ENCODE measurements at regions not wholly inside any gene's neighbourhood (a gene's known extent, or its start where the extent isn't known, plus 50 kb on each side); places are given as distances from the start of the nearest gene placed in this dataset.
A peak's percentile ranks its signal among the peaks of the same experiment; 100 is the strongest.

GRCh38 chr6:21915707-21916260 lies 322.2 kb downstream of the SOX4 start:
- H3K9me3 ChIP-seq (ENCODE audit: low read length): no peaks in the 10 kb centered on the region; the same call in 1 of the 2 replicates
- no peak overlapping the region for H3K9ac ChIP-seq (ENCODE audit: low read length)
- TF ChIP-seq EZH2 (IDR thresholded peaks at IDR 0.05; ENCODE audit: borderline replicate concordance, low read length): no peak
- TF ChIP-seq CTCF (IDR thresholded peaks at IDR 0.05; ENCODE audit: low read length): no peak
- H3K79me2 ChIP-seq (ENCODE audit: insufficient read depth, low read length): no peaks in the 10 kb centered on the region
- peak overlapping the region; percentile 42; the same call in 1 of the 2 replicates for H3K4me2 ChIP-seq (ENCODE audit: low read length)
- no peaks in the 10 kb centered on the region for H3F3A ChIP-seq (ENCODE audit: insufficient read depth, low read length)
- H3K9me2 ChIP-seq (ENCODE audit: low read depth, low read length): no peaks in the 10 kb centered on the region
- H3K36me3 ChIP-seq (ENCODE audit: insufficient read depth, low read length): no peaks in the 10 kb centered on the region
- no peak overlapping the region for H2AFZ ChIP-seq (ENCODE audit: low read length)
- H3K4me3 ChIP-seq (ENCODE audit: low read depth, low read length, poor library complexity, severe bottlenecking): peak overlapping the region; percentile 36
- no peaks in the 10 kb centered on the region for H4K20me1 ChIP-seq (ENCODE audit: insufficient read depth, low read length)
- H3K27ac ChIP-seq (ENCODE audit: low read depth, low read length, poor library complexity, severe bottlenecking): no peak overlapping the region
- no peaks in the 10 kb centered on the region for H3K27me3 ChIP-seq (ENCODE audit: insufficient read depth, low read length)
- H3K4me1 ChIP-seq (ENCODE audit: insufficient read depth, low read length, severe bottlenecking): no peaks in the 10 kb centered on the region

GRCh38 chr6:21918041-21918440 lies 324.5 kb downstream of the SOX4 start:
- Histone ChIP-seq H3K4me2 (ENCODE audit: low read length) (no peak overlapping the region), H2AFZ (ENCODE audit: low read length) (no peak overlapping the region), H3K27ac (ENCODE audit: low read depth, low read length, poor library complexity, severe bottlenecking) (no peak overlapping the region), H3K9me3 (ENCODE audit: low read length) (no peaks in the 10 kb centered on the region; the same call in 1 of the 2 replicates), H3K79me2 (ENCODE audit: insufficient read depth, low read length) (no peaks in the 10 kb centered on the region), H3K4me1 (ENCODE audit: insufficient read depth, low read length, severe bottlenecking) (no peaks in the 10 kb centered on the region), H3K27me3 (ENCODE audit: insufficient read depth, low read length) (no peaks in the 10 kb centered on the region), H3K9ac (ENCODE audit: low read length) (no peak overlapping the region), H3F3A (ENCODE audit: insufficient read depth, low read length) (no peaks in the 10 kb centered on the region), H4K20me1 (ENCODE audit: insufficient read depth, low read length) (no peaks in the 10 kb centered on the region), H3K9me2 (ENCODE audit: low read depth, low read length) (no peaks in the 10 kb centered on the region), H3K4me3 (ENCODE audit: low read depth, low read length, poor library complexity, severe bottlenecking) (no peak overlapping the region), H3K36me3 (ENCODE audit: insufficient read depth, low read length) (no peaks in the 10 kb centered on the region)
- TF ChIP-seq EZH2 (IDR thresholded peaks at IDR 0.05; ENCODE audit: borderline replicate concordance, low read length): no peak
- no peak for TF ChIP-seq CTCF (IDR thresholded peaks at IDR 0.05; ENCODE audit: low read length)

GRCh38 chr6:21918666-21919065 lies 325.1 kb downstream of the SOX4 start:
- H3F3A ChIP-seq (ENCODE audit: insufficient read depth, low read length): no peaks in the 10 kb centered on the region
- no peak overlapping the region for H3K4me2 ChIP-seq (ENCODE audit: low read length)
- no peak overlapping the region for H3K9ac ChIP-seq (ENCODE audit: low read length)
- H3K27me3 ChIP-seq (ENCODE audit: insufficient read depth, low read length): no peaks in the 10 kb centered on the region
- no peak overlapping the region for H2AFZ ChIP-seq (ENCODE audit: low read length)
- H3K9me2 ChIP-seq (ENCODE audit: low read depth, low read length): no peaks in the 10 kb centered on the region
- H3K79me2 ChIP-seq (ENCODE audit: insufficient read depth, low read length): no peaks in the 10 kb centered on the region
- no peak for TF ChIP-seq EZH2 (IDR thresholded peaks at IDR 0.05; ENCODE audit: borderline replicate concordance, low read length)
- no peak overlapping the region for H3K27ac ChIP-seq (ENCODE audit: low read depth, low read length, poor library complexity, severe bottlenecking)
- H3K36me3 ChIP-seq (ENCODE audit: insufficient read depth, low read length): no peaks in the 10 kb centered on the region
- H4K20me1 ChIP-seq (ENCODE audit: insufficient read depth, low read length): no peaks in the 10 kb centered on the region
- no peaks in the 10 kb centered on the region for H3K4me1 ChIP-seq (ENCODE audit: insufficient read depth, low read length, severe bottlenecking)
- no peak overlapping the region for H3K4me3 ChIP-seq (ENCODE audit: low read depth, low read length, poor library complexity, severe bottlenecking)
- no peaks in the 10 kb centered on the region; the same call in 1 of the 2 replicates for H3K9me3 ChIP-seq (ENCODE audit: low read length)

GRCh38 chr6:21922086-21922485 lies 328.5 kb downstream of the SOX4 start:
- no peak for TF ChIP-seq EZH2 (IDR thresholded peaks at IDR 0.05; ENCODE audit: borderline replicate concordance, low read length)
- TF ChIP-seq CTCF (IDR thresholded peaks at IDR 0.05; ENCODE audit: low read length): no peak
- H3K79me2 ChIP-seq (ENCODE audit: insufficient read depth, low read length): no peaks in the 10 kb centered on the region

More at GRCh38 chr6:21922086-21922485, 328.5 kb downstream of the SOX4 start:
- no peak overlapping the region for H2AFZ ChIP-seq (ENCODE audit: low read length)
- H3K36me3 ChIP-seq (ENCODE audit: insufficient read depth, low read length): no peaks in the 10 kb centered on the region
- no peaks in the 10 kb centered on the region for H3K9me2 ChIP-seq (ENCODE audit: low read depth, low read length)
- H3K4me1 ChIP-seq (ENCODE audit: insufficient read depth, low read length, severe bottlenecking): peaks cover 10% of the 10 kb centered on the region
- H4K20me1 ChIP-seq (ENCODE audit: insufficient read depth, low read length): no peaks in the 10 kb centered on the region
- no peak overlapping the region for H3K4me2 ChIP-seq (ENCODE audit: low read length)
- no peak overlapping the region for H3K4me3 ChIP-seq (ENCODE audit: low read depth, low read length, poor library complexity, severe bottlenecking)
- no peaks in the 10 kb centered on the region for H3K27me3 ChIP-seq (ENCODE audit: insufficient read depth, low read length)
- H3K9me3 ChIP-seq (ENCODE audit: low read length): no peaks in the 10 kb centered on the region
- H3F3A ChIP-seq (ENCODE audit: insufficient read depth, low read length): no peaks in the 10 kb centered on the region
- no peak overlapping the region for H3K9ac ChIP-seq (ENCODE audit: low read length)
- H3K27ac ChIP-seq (ENCODE audit: low read depth, low read length, poor library complexity, severe bottlenecking): no peak overlapping the region

All from OCI-LY1 (cell line).